Chondrocyte (in vitro differentiated cells): ENCODE measurements at regions not wholly inside any gene's neighbourhood (a gene's known extent, or its start where the extent isn't known, plus 50 kb on each side); places are given as distances from the start of the nearest gene placed in this dataset.
A peak's percentile ranks its signal among the peaks of the same experiment; 100 is the strongest.
"Not testable (repeated sequence)": the region's sequence is repeated elsewhere in the genome, so short reads cannot be mapped to it uniquely, and the experiment has no call there.

Experiments used
- DNase-seq: peaks from one replicate; pipeline ENCODE4 v3.0.0; 2021; ENCODE audit warnings: mixed read lengths, low spot score
- H3K27ac Mint-ChIP-seq: one replicate; pipeline ENCODE4 v1.8.0; 2021; ENCODE audit warnings: mild to moderate bottlenecking, moderate library complexity, mixed read lengths; ENCODE audit not compliant: unreplicated experiment
- H3K27me3 Mint-ChIP-seq: 2 replicates; pipeline ENCODE4 v1.8.0; 2021; ENCODE audit warnings: low read depth, mixed read lengths
- H3K36me3 Mint-ChIP-seq: 2 replicates; pipeline ENCODE4 v1.8.0; 2021; ENCODE audit warnings: low read depth, mixed read lengths
- H3K4me1 Mint-ChIP-seq: 2 replicates; pipeline ENCODE4 v1.8.0; 2021; ENCODE audit warnings: low read depth, mild to moderate bottlenecking, mixed read lengths
- H3K4me3 Mint-ChIP-seq: one replicate; pipeline ENCODE4 v1.8.0; 2021; ENCODE audit warnings: mild to moderate bottlenecking, moderate library complexity, mixed read lengths; ENCODE audit not compliant: unreplicated experiment
- H3K9me3 Mint-ChIP-seq: 2 replicates; pipeline ENCODE4 v1.8.0; 2021; ENCODE audit warnings: low read depth, mixed read lengths
- CTCF ChIP-seq: fragments of 200-600 bp; sonication (generic); IDR thresholded peaks from 2 replicates; pipeline ENCODE4 v1.5.0; 2021; ENCODE audit warnings: antibody characterized with exemption, mild to moderate bottlenecking, moderate library complexity

- Mint-ChIP-seq H3K4me1 (no peaks in the 10 kb centered on the region), H3K4me3 (no peak overlapping the region), H3K27ac (no peak overlapping the region), H3K27me3 (peaks cover 4% of the 10 kb centered on the region), H3K36me3 (no peaks in the 10 kb centered on the region), H3K9me3 (no peaks in the 10 kb centered on the region)
- DNase-seq: no peak
- TF ChIP-seq CTCF: no peak
These were observed 1761.3 kb upstream of the IGFBP7 start for GRCh38 chr4:58871509-58871908.

- H3K27ac Mint-ChIP-seq: no peak overlapping the region
- no peak overlapping the region for H3K4me3 Mint-ChIP-seq
- no peaks in the 10 kb centered on the region for H3K27me3 Mint-ChIP-seq
- no peak for DNase-seq
- peaks cover 9% of the 10 kb centered on the region for H3K9me3 Mint-ChIP-seq
- H3K4me1 Mint-ChIP-seq: no peaks in the 10 kb centered on the region
- H3K36me3 Mint-ChIP-seq: no peaks in the 10 kb centered on the region
- no peak for TF ChIP-seq CTCF
These were observed 1738.8 kb upstream of the IGFBP7 start for GRCh38 chr4:58849026-58849425.

- Mint-ChIP-seq H3K4me1 (no peaks in the 10 kb centered on the region), H3K27ac (no peak overlapping the region), H3K9me3 (peaks cover 3% of the 10 kb centered on the region), H3K36me3 (no peaks in the 10 kb centered on the region), H3K27me3 (peaks cover 15% of the 10 kb centered on the region), H3K4me3 (no peak overlapping the region)
- no peak for TF ChIP-seq CTCF
- DNase-seq: no peak
These were observed 1733.3 kb upstream of the IGFBP7 start for GRCh38 chr4:58843455-58843854.

GRCh38 chr4:58833126-58833525 lies 1722.9 kb upstream of the IGFBP7 start:
- Mint-ChIP-seq H3K4me3 (no peak overlapping the region), H3K36me3 (no peaks in the 10 kb centered on the region), H3K27me3 (peaks cover 14% of the 10 kb centered on the region), H3K4me1 (no peaks in the 10 kb centered on the region), H3K27ac (no peak overlapping the region), H3K9me3 (no peaks in the 10 kb centered on the region)
- DNase-seq: no peak
- TF ChIP-seq CTCF: no peak

GRCh38 chr4:58825278-58825677 lies 1715.1 kb upstream of the IGFBP7 start:
- Mint-ChIP-seq H3K36me3 (no peaks in the 10 kb centered on the region), H3K4me3 (no peak overlapping the region)

GRCh38 chr4:58818560-58818959 lies 1708.4 kb upstream of the IGFBP7 start:
- DNase-seq: peak; percentile 60
- H3K4me3 Mint-ChIP-seq, H3K36me3 Mint-ChIP-seq, H3K9me3 Mint-ChIP-seq, H3K27ac Mint-ChIP-seq, H3K4me1 Mint-ChIP-seq, H3K27me3 Mint-ChIP-seq: not testable (repeated sequence)

More at GRCh38 chr4:58825278-58825677, 1715.1 kb upstream of the IGFBP7 start:
- Mint-ChIP-seq H3K9me3 (no peaks in the 10 kb centered on the region), H3K4me1 (no peaks in the 10 kb centered on the region), H3K27me3 (peaks cover 2% of the 10 kb centered on the region), H3K27ac (no peak overlapping the region)
- DNase-seq: no peak
- no peak for TF ChIP-seq CTCF
